OCI-M1 (cell line): ENCODE measurements at regions not wholly inside any gene's neighbourhood (a gene's known extent, or its start where the extent isn't known, plus 50 kb on each side); places are given as distances from the start of the nearest gene placed in this dataset.

Source experiments
- DNase-seq: peaks from one replicate; lab custom pipeline; 2025; lab: John Stamatoyannopoulos, UW

DNA sequence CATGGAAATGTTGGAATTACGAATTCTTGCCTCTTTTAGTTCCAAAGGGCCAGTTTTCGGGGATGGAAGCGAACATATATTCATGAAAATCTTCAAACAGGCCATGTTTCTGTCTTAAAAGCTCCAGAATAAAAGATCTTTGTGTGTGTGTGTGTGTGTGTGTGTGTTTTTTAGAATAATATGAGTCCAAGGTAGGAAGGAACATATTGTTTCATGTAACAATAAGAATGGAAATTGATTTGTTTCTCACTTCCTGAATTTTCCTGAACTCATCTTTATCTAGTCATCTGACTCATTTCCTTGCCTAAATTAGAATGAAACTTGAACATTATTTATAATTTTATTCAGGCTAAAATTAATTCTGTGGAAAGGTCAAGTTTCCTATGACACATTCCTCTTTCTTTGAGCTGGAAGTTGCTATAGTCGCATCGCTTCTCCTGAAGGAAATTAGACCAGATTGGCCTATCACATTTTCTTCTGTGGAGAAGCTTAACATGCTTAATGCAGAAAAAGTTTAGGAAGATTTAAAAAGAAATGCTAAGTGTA lies 805.1 kb upstream of the ADAMTS5 start:
- DNase-seq = no peak

- peak; percentile 52 for DNase-seq
Measured at GRCh38 chr21:27769763-27770162, 802.9 kb upstream of the ADAMTS5 start.

GRCh38 chr21:27768046-27768637 lies 801.3 kb upstream of the ADAMTS5 start:
- DNase-seq = peak; percentile 52

DNA sequence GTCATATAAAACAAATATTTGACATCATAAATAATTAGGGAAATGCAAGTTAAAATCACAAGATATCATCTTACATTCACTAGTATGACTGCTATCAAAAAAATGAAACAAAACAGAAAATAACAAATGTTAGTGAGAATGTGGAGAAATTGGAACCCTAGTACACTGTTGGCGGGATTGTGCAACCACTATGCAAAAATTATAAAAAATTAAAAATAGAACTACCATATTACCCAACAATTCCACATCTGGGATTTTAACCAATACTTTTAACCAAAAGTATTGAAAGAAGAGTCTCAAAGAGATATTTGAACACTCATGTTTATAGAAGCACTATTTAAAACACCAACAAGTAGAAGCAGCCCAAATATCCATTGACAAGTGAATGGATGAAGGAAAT lies 797.2 kb upstream of the ADAMTS5 start:
- no peak for DNase-seq

- no peak for DNase-seq
Measured at GRCh38 chr21:27761623-27762022, 794.7 kb upstream of the ADAMTS5 start.

- no peak for DNase-seq
Measured at GRCh38 chr21:27759820-27760219, 792.9 kb upstream of the ADAMTS5 start.

GRCh38 chr21:27759091-27759659 lies 792.3 kb upstream of the ADAMTS5 start:
- peak; percentile 11 for DNase-seq

- no peak for DNase-seq
Measured at GRCh38 chr21:27756191-27756590, 789.3 kb upstream of the ADAMTS5 start.

GRCh38 chr21:27743971-27744564 lies 777.2 kb upstream of the ADAMTS5 start:
- DNase-seq = no peak

DNA sequence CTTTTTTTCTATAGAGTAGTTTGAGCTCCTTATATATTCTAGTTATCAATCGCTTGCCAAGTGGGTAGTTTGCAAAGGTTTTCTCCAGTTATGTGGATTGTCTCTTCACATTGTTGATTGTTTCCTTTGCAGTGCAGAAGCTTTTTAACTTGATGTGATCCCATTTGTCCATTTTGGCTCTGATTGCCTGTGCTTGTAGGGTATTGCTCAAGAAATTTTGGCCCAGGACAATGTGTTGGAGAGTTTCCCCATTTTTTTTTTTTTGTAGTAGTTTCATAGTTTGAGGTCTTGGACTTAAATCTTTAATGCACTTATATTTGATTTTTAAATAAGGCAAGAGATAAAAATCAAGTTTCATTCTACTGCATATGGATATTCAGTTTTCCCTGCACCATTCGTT lies 774.8 kb upstream of the ADAMTS5 start:
- no peak for DNase-seq

GRCh38 chr21:27740084-27740483 lies 773.2 kb upstream of the ADAMTS5 start:
- DNase-seq = peak; percentile 3

DNA sequence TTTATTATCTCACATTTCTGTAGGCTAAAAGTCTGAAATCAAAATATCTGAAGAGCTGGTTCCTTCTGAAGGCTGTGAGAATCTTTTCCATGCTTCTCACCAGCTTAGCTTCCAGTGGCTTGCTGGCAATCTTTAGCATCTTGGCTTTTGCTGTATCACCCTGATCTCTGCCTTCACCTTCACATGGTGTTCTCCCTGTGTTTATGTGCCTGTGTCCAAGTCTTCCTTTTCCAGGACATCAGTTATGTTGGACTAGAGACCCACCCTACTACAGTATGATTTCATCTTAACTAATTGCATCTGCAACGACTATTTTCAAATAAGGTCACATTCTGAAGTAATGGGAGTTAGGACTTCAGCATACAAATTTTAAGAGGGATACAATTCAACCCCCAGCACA lies 772.3 kb upstream of the ADAMTS5 start:
- no peak for DNase-seq

DNA sequence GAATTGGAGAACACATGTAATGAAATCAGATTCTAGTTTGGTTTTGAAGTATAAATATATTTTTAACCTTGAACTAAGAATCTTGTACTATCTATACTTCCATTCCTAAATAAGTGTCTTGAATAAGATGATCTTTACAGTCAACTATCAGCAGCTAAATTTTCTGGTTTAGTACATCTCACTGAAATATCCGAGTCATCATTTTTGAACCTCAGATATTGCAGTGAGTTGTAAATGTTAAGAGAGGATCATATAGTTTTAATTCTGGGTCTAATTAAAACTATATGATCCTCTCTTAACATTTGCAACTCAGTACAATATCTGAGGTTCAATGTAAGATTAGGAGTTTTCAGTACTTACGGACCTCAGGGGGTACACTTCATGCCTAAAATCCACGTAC lies 768.8 kb upstream of the ADAMTS5 start:
- DNase-seq = no peak

DNA sequence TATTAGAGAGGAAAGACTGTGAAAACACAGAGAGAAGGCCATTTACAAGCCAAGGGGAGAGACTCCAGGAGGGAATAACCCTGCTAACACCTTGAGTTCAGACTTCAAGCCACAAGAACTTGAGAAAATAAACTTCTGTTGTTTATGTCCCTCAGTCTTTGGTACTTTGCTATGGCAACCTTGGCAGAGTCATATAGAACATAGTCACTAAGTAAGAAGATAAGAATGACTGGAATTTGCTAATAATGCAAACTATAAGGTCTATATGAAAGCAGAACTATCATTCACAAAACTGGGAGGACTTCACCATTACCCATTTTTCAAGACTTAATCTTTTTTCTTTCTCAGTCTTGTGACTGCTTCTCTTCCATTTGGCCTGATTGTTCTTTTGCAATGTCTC lies 767.3 kb upstream of the ADAMTS5 start:
- DNase-seq = no peak

- DNase-seq = no peak
Measured at GRCh38 chr21:27725916-27726315, 759.0 kb upstream of the ADAMTS5 start.

- DNase-seq = no peak
Measured at GRCh38 chr21:27722095-27722494, 755.2 kb upstream of the ADAMTS5 start.

DNA sequence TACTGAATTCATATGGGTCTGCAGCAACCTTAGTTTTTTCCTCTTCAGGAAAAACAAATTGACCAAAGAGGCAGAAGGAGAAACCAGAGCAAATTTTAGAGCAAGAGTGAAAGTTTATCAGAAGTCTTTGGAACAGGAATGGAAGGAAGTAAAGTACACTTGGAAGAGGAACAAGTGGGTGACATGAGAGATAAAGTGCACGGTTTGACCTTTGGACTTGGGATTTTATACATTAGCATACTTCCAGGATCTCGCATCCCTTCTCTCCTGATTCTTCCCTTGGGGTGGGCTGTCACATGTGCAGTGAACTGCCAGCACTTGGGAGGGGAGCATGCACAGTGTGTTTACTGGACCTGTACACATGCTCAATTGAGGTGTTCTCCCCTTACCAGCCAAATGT lies 754.8 kb upstream of the ADAMTS5 start:
- DNase-seq = no peak

- DNase-seq = no peak
Measured at GRCh38 chr21:27719226-27719625, 752.3 kb upstream of the ADAMTS5 start.

DNA sequence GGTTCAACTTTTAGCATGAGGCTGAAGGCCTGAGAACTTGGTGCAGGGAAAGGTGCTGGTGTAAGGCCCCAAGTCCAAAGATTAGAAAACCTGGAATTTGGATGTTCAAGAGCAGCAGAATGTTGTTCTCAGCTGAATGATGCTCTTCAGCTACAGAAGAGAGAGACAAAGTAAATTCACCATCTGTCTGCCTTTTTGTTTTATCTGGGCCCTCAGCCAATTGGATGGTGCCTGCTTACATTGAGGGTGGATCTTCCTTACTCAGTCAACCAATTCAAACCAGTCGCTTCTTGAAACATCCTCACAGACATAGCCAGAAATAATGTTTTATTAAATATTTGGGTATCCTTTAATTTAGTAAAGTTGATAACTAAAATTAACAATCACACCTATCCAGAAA lies 748.2 kb upstream of the ADAMTS5 start:
- DNase-seq = no peak

DNA sequence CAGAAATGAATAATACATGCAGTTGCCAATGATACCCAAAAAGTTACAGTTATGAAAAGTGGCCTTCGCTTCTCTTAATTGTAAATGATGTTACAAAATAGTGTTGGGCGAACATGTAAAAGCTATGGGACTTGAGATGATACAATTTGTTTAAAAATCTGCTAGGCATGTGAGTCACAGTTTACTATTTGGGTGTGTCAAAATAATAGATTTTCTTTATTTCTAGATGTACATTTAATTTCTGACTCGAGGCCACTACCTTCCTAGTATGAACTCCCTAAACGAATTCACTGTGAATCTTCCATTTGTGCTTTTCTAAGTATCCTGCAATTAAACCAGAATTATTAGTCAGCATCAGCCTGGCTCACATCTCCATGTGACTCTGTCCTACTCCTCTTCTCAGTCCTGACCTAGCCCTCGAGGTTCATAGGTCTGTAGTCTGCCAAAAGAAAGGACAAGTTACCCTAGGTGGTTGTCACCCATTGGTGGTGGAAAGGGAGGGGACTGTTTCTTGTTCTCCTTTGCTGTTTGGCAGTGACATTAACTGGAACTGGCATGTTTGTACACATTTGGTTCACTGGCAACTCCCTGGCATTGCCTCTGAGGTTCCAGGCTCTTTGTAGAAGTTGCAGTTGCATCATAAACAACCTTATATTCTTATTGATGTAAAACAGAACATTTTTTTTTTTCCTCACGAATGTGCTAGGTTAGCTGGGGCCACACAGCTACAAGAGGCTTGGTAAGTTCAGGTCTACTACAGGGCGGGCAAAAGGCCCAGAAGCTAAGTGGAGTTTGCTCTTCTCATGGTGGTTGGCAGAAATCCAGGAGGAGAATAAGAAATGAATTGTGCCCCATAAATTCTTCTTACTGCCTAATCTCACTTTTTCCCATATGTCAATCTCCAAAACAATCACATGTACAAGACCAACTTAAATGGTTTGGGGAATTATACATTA lies 746.5 kb upstream of the ADAMTS5 start:
- no peak for DNase-seq

GRCh38 chr21:27704567-27705166 lies 737.8 kb upstream of the ADAMTS5 start:
- DNase-seq = no peak

- no peak for DNase-seq
Measured at GRCh38 chr21:27703791-27704190, 736.9 kb upstream of the ADAMTS5 start.
